ENCODE measurements at regions not wholly inside any gene's neighbourhood (a gene's known extent, or its start where the extent isn't known, plus 50 kb on each side); places are given as distances from the start of the nearest gene placed in this dataset.
"Not testable (repeated sequence)": the region's sequence is repeated elsewhere in the genome, so short reads cannot be mapped to it uniquely, and the experiment has no call there.

GRCh38 chr2:4049463-4049862 lies 346.1 kb downstream of the DCDC2C start:
- DNase-seq = no peak

- no peak for DNase-seq
Measured at GRCh38 chr2:4053769-4054493, 350.6 kb downstream of the DCDC2C start.

GRCh38 chr2:4066217-4066616 lies 362.8 kb downstream of the DCDC2C start:
- no peak for DNase-seq

GRCh38 chr2:4073026-4073569 lies 369.7 kb downstream of the DCDC2C start:
- no peak for DNase-seq

GRCh38 chr2:4077017-4077416 lies 373.6 kb downstream of the DCDC2C start:
- DNase-seq = no peak

GRCh38 chr2:4085186-4085585 lies 381.8 kb downstream of the DCDC2C start:
- DNase-seq = no peak

GRCh38 chr2:4090668-4091630 lies 387.6 kb downstream of the DCDC2C start:
- DNase-seq = peak; percentile 66

GRCh38 chr2:4091869-4092268 lies 388.5 kb downstream of the DCDC2C start:
- DNase-seq = no peak

GRCh38 chr2:4094743-4095142 lies 391.4 kb downstream of the DCDC2C start:
- DNase-seq = no peak

GRCh38 chr2:4096978-4097766 lies 393.8 kb downstream of the DCDC2C start:
- DNase-seq = no peak

GRCh38 chr2:4098137-4098536 lies 394.8 kb downstream of the DCDC2C start:
- DNase-seq = no peak

GRCh38 chr2:4101936-4102335 lies 398.6 kb downstream of the DCDC2C start:
- no peak for DNase-seq

GRCh38 chr2:4107179-4107578 lies 403.8 kb downstream of the DCDC2C start:
- DNase-seq = no peak

GRCh38 chr2:4110273-4110672 lies 406.9 kb downstream of the DCDC2C start:
- DNase-seq = no peak

- DNase-seq = not testable (repeated sequence)
Measured at GRCh38 chr2:4115435-4115834, 412.1 kb downstream of the DCDC2C start.

- no peak for DNase-seq
Measured at GRCh38 chr2:4122726-4123125, 419.4 kb downstream of the DCDC2C start.

GRCh38 chr2:4130651-4131050 lies 427.3 kb downstream of the DCDC2C start:
- DNase-seq = no peak

GRCh38 chr2:4134551-4135550 lies 431.5 kb downstream of the DCDC2C start:
- no peak for DNase-seq

GRCh38 chr2:4135765-4136164 lies 432.4 kb downstream of the DCDC2C start:
- DNase-seq = no peak

GRCh38 chr2:4139316-4139715 lies 435.9 kb downstream of the DCDC2C start:
- no peak for DNase-seq

- DNase-seq = no peak
Measured at GRCh38 chr2:4139731-4140130, 436.4 kb downstream of the DCDC2C start.
